ENCODE measurements at regions not wholly inside any gene's neighbourhood (a gene's known extent, or its start where the extent isn't known, plus 50 kb on each side); places are given as distances from the start of the nearest gene placed in this dataset.
"Not testable (repeated sequence)": the region's sequence is repeated elsewhere in the genome, so short reads cannot be mapped to it uniquely, and the experiment has no call there.

DNA sequence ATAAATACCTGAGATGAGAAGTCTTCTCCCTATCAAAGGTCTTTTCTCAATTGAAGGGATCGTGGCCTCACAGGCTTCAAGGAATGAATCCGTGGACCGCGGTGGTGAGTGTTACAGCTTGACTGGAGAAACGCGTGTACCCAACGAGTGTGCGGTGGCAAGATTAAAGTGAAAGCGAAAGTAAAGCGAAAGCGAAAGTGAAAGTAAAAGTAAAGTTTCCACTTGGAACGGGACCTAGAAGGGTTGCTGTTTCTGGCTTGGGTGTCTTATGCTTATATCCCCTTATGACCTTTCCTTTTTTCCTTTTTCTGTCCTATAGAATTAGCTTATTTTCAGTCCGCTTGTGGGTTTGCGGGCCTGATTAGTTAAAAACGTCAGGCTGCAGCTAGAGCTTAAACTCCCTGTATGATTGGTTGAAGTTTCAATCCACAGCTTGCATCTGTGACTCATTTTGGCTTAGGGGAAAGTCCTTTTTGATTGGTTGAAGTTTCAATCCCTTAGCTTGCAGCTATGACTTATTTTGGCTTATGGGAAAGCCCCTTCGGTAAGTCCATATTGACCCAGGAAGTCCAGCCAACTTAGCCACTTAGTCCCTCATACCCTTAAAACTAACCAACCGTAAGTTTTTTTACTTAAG, 924.3 kb upstream of the CDH10 start:
- DNase-seq = no peak

DNA sequence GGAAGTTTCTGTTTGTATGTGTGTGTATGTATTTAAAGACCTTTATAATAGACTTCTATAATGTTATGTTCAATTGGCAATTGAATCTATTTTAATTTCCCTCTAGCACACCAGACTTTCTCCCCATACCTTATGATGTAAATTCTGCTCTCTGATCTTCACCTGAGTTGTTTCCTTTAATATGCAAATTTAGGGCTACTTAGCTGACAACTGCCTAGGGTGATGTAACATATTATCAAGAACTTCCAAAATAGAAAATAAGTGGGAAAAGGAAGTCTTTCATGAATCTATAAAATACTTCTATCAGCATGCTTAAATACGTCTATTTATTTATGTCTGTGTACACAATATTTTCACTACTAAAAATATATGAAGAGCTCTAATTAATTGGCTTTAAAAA, 923.5 kb upstream of the CDH10 start:
- no peak for DNase-seq

DNA sequence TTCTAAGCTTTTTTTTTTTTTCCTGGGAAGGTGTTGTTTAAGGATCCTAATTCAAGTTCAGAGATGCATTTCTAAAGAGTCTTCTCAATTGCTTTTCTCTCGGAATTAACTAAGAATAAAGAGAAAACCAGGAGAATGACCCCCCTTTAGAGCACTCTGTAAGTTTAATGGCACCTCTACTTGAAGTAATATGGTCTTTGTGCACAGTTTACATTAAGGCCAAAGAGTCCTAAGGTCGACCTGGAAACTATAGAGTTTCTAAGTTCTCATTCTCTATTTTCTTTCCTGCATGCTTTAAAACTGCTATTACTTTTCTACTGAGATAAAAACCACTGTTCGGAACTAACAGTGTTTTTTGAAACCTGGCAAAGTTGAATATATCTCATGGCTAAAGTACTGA, 923.1 kb upstream of the CDH10 start:
- DNase-seq = no peak

DNA sequence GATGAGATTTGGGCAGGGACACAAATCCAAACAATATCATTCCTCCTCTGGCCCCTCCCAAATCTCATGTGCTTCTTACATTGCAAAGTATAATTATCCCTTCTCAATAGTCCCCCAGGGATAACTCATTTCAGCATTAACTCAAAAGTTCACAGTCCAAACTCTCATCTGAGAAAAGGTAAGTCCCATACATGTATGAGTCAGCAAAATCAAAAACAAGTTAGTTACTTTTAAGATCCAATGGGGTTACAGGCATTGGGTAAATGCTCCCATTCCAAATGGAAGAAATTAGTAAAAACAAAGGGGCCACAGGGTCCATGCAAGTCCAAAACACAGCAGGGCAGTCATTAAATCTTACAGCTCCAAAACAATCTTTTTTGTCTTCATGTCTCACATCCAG, 917.9 kb upstream of the CDH10 start:
- DNase-seq = no peak

DNA sequence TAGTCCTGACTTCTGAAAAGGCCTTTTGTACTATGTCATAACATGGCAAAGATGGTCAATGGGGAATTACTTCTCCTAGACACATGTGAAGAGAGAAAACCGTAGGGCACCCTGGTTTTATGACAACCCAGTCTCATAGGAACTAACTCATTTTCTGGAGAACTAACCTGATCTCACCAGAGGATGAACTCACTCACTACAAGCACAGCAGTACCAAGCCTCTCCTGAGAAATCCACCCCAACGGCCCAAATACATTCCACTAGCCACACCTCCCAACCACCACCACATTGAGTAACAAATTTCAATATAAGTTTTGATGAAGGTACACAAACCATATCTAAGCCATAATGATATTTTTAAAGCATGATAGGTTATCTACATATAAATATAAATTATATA, 909.3 kb upstream of the CDH10 start:
- DNase-seq = no peak

DNA sequence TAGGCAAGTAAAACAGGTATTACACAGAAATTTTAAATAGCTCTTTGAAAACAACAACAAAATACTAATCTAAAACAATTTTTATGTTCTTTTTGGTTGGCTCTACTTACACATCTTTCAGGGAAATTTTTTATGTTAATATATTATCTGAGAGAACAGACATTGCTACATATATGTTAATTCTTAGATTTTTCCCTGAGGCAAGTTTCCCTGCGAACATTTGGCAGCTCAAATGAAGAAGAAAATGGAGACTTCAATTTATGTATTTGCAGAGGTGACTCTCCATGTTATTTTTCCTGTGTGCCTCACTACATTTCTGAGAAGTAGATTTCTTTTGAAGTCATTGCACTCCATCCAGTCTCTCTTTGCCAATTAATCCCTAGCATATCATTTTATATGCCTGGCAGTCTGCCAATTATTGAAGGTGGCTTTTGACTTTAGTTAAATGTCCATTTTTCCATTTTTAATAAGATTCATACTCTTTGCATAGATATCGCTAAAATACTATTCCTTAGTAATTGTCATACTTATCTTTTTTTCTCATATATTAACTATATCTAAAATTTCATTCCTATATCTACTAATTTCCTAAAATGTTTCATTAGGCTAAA, 908.2 kb upstream of the CDH10 start:
- no peak for DNase-seq

DNA sequence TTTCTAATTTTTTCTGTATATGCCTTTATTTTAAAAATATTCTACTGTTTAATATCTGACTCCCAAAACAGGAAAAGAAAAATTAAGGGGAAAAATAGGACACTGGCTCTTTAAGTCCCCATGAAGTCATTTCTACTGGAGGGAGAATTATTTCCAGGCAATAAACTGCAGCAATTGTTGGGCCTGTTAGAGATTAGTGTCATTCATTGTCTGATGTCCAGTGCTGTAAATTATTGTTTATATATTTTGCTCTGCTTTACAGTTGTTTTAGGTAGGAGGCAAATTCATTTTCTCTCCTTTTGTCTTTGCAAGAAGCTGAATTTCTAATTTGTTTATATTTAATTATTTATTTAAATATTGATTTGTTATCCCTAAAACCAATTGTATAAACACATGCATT, 906.0 kb upstream of the CDH10 start:
- DNase-seq = no peak

DNA sequence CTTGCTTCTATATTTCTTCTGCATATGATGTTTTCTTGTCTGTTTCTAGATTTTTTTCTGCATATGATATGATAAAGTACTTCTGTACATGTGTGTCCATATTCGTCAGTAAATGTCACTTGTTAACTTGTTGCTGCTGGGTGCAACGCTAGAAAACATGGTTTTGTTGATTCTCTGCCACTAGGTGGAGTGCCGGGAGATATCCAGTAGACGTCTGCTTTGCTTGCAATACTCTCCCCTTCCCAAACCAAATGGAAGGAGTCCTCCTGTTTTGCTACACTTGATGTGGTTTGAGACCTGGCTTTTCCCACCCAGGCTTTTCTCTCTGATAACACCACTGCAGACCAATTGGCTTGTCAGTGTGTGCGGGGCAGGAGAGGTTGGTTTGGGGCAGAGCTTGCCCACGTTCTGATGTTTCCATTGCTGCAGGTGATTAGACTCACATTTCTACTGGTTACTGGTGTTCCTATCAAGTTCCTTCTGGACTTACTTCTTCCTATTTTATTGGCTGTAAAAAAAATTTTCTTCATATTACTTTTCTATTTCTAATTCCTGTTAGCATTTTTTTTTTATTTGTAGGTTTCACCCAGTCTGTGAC, 900.0 kb upstream of the CDH10 start:
- DNase-seq = peak; percentile 1

DNA sequence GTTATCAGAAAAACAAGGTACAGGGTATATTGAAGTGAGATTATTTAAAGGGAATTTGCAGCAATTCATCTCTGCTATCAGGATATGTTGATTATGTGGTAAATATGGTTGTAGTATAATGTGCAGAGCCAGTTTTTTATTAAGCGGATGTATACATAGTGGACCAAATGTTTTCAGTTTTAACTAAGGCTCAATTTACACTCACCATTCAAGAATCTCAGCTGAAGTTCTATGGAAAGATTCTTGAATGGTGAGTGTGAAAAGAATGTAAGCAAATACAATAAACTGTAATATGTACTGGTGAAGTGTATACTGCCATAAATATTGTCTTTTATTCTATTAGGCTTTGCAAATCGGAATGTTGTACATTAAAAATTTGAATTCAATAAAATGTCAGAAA, 895.9 kb upstream of the CDH10 start:
- DNase-seq = peak; percentile 1

DNA sequence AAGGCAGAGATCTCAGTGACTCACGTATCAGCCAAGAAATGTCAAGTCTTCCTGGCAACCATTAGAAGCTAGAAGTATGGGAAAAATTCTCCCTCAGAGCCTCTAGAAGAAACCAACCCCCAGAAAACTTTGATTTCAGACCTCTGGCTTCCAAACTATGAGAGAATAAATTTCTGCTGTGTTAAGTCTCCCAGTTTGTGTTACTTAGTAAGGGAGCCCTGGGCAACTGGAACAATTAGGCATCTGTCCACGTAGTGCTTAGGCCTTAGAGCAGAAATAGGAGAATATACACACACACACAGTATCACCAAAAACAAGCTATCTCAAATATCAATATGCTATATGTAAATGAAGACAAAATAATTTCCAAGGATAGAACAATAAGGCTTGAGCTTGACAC, 894.8 kb upstream of the CDH10 start:
- peak; percentile 1 for DNase-seq

DNA sequence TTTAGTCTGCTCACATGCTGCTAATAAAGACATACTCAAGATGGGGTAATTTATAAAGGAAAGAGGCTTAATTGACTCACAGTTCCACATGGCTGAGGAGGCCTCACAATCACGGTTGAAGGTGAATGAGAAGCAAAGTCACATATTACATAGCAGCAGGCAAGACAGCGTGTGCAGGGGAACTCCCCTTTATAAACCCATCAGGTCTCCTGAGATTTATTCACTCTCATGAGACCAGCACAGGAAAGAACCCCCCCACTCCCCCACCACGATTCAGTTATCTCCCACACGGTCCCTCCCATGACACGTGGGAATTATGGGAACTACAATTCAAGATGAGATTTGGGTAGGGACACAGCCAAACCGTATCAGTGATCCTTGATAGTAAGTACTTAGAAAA, 891.7 kb upstream of the CDH10 start:
- DNase-seq = not testable (repeated sequence)

DNA sequence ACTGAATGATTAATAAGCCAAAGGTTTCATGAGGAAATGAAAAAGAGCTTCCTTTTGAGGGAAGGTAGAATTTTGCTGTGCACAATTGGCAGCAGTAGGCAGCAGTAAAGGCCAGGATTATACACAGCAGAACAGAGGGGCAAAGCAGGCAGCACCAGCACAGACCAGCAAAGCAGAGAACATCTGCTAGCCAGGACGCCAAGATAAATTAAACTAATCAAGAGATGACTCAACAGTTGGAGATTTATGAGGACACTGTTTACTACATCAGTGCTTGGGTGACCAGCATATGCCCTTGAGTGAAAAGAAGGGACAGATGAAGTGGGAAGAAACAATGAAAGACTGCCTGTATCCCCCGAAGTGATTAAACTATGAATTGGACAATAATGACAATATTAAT, 871.4 kb upstream of the CDH10 start:
- DNase-seq = no peak

DNA sequence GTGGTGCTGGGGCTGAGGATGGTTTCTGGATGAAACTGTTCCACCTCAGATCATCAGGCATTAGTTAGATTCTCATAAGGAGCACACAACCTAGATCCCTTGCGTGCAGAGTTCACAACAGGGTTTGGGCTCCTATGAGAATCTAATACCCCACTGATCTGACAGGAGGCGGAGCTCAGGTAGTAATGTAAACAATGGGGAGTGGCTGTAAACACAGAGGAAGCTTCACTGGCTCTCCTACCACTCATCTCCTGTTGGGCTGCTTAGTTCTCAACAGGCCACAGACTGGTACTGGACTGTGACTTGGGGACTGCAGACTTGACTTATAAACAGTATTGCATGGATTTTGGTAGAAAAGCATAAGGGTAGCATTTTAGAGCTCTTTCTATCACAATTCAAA, 870.7 kb upstream of the CDH10 start:
- DNase-seq = no peak

DNA sequence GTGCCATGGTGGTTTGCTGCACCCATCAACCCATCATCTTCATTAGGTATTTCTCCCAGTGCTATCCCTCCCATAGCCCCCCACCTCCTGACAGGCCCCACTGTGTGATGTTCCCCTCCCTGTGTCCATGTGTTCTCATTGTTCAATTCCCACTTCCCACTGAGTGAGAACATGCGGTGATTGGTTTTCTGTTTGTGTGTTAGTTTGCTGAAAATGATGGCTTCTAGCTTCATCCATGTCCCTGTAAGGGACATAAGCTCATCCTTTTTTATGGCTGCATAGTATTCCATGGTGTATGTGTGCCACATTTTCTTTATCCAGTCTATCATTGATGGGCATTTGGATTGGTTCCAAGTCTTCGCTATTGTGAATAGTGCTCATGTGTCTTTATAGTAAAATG, 865.9 kb upstream of the CDH10 start:
- not testable (repeated sequence) for DNase-seq

DNA sequence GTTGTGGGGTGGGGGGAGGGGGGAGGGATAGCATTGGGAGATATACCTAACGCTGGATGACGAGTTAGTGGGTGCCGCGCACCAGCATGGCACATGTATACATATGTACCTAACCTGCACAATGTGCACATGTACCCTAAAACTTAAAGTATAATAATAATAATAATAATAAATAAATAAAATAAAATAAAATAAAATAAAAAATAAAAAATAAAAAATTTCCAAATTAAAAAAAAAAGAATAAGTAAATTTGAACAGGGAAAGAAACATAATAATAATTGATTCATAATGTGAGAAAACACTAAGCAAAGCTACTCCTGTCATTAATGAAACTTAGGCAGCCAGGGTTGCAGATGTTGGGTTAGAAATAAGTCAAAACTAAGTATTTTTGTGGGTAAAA, 863.2 kb upstream of the CDH10 start:
- not testable (repeated sequence) for DNase-seq

DNA sequence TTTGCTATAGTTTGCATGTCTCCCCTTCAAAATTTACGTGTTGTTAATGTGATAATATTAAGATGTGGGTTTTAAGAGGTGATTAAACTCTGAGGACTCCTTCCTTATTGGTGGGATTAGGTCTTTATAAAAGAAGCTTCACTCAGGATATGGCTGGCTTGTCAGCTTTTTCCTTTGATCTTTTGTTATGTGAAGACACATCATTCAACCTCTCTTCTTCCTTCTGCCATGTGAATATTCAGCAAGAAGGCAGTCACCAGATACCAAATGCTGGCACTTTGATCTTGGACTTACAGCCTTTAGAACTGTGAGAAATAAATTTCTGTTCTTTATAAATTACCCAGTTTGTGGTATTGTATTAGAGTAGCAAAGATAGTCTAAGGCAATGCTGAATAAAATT, 855.9 kb upstream of the CDH10 start:
- DNase-seq = no peak

DNA sequence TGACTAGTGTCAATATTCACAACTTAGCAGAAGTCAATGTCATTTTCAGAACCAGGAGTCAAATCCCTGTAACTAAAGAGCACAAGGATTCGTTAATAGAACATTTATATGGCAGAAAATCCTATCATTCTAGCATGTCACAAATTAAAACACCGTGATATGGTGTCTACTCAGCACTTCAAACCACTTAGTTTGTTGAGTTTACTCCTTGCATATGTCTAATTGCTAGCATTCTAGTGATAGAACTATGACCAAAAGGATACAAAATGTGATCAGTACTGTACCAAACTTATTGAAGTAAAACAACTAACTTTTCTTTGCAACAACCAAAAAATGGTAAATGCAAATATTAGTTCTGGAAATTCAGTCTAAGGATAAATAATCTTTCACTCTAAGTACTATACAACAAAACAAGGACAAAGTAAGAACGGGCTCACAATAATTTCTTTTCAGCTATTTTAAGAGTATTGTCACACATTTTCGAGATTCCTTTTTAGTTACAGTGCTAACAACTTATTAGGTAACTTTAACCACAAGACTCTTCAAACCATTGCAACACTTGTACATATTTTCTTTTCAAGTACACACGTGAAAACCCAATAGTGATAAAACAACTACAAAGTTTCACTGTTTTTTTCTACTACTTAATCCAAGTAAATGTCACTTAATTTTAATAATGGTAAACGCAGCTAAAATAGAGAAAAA, 845.2 kb upstream of the CDH10 start:
- peak; percentile 0 for DNase-seq

DNA sequence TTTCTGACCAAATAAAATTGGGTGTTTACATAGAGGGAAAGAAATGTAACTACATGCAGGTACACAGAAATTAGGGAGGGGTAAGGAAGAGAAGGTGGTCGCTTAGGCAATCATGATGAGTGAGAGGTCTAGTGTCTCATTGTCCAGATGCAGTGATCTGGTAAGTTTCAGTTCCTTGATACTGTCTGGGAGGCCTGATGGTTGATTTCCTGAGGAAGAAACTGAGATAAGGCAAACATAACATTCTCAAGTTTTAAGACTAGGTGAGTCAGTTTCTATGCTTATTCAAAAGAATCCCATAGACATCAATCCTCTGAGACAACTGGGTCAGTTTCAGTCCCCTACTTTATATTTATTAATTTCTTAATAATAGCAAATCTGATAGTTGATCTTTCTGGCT, 843.3 kb upstream of the CDH10 start:
- DNase-seq = no peak

DNA sequence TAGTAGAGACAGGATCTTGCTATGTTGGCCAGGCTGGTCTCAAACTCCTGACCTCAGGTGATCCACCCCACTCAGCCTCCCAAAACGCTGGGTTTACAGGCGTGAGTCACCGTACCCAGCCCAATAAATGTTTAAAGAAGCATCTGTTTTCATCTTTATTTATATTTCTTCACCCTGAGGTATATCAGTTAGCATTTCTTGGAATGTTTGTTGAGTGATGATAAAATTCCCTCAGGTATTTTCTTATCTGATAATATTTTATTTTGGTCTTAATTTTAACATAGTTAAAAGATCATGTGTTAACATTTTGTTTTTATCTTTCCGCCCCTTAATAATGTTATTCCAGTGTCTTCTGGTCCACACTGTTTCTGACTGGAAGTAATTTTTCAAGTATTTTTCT, 839.6 kb upstream of the CDH10 start:
- no peak for DNase-seq

DNA sequence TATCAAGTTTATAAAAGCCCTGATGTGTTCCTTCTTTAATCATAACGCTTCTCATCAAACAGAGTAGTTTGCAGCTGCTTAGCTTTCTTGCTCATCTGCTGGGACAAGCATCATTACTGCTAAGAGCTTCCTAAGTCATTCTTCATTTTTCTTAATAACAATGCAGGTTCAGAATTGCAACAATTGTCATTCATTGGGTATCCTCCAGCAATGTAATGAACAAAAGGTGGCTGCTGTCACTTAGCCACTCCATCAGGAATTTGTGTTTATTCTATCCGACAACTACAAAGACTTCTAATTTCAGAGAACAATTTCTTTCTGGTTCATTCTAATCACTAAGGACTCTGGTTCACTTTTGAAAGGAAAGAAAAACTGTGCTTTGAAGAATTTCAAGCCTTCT, 836.7 kb upstream of the CDH10 start:
- DNase-seq = no peak

DNA sequence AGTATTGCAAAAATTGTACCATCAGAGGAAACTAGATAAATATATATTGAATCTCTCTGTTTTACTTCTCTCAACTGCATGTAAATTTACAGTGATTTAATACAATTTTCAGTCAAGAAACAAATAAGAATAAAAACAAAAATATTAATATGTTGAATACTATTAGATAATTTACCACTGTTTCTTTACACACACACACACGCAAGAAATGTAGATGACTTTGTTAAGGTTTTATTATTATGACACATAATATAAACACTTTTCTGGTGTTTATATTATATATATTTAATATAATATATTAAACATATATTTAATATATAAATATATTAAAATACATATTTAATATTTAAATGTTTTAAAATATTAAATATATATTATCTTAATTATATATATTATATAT, 814.3 kb upstream of the CDH10 start:
- DNase-seq = no peak

DNA sequence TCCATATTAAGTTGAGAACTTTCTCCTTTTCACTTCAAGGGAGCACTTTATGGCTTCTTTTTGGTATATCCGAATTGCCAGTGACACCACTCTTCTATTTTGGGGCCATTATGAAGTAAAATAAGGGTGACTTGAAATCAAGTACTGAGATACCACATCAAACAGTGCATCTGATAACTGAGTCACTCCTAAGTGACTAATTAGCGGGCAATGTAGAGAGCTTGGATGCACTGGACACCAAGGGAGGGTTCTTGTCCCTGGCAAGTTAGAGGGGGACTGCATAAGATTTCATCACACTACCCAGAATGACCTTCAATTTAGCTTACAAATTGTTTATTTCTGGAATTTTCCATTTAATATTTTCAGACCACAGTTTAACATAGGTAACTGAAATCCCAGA, 813.9 kb upstream of the CDH10 start:
- DNase-seq = no peak

DNA sequence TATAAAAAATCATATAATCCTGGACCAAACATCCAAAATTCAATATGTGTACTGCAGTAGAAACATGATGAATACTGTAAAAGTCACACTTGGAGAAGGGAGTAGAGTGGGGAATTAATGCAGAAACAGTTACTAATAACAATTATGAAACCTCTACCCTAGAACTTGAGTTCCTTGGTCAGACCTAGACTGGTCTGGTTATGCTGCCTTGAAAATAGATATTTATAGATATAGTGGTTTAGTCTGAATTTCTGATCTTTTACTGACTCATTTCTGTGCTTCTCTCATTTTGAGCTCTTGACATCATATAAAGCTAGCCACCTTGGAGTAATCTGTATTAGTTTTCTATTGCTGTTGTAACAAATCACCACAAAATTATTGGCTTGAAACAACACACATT, 808.7 kb upstream of the CDH10 start:
- DNase-seq = no peak

DNA sequence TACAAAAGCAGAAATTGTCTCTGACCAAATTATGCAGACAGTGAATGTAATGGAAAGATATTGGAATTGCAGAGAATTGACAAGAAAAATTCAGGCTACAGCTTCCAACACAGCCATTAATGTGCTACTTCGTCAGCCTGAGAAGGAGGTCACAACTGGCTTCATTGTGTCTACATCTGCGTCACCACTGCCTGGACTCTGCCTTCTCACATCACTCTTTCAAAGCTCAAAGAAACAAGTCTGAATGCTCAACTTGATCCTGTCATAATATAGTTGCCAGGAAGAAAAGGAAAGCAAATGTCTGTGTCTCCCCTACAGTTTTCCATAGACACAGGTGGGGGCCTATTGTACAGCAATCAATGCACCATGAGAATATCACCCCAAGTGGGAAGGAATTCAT, 806.5 kb upstream of the CDH10 start:
- no peak for DNase-seq
